Breast epithelium (tissue), 4 donors: ENCODE measurements at regions not wholly inside any gene's neighbourhood (a gene's known extent, or its start where the extent isn't known, plus 50 kb on each side); places are given as distances from the start of the nearest gene placed in this dataset.

Experiments used
- DNase-seq, 2 donors: peaks; one replicate each; pipeline ENCODE4 v3.0.0-alpha.2; 2019; ENCODE audit warnings: low spot score in 2 of 2
- H3K27ac ChIP-seq, 2 donors: fragments of 200-600 bp; sonication (generic) in 1 of 2; one replicate each; pipeline ENCODE4 v1.5.1; 2016 to 2019; ENCODE audit warnings: mild to moderate bottlenecking in 1 of 2
- H3K27me3 ChIP-seq, 2 donors: fragments of 200-600 bp; sonication (generic) in 1 of 2; one replicate each; pipeline versions ENCODE4 v1.5.1 to v1.6.0; 2017 to 2019; ENCODE audit warnings: control low read depth in 1 of 2, mild to moderate bottlenecking in 1 of 2
- H3K36me3 ChIP-seq: fragments of 200-600 bp; one replicate; pipeline ENCODE4 v1.5.1; 2019
- H3K4me1 ChIP-seq, 2 donors: fragments of 200-600 bp; sonication (generic); one replicate each; pipeline ENCODE4 v1.5.1; 2016 to 2019; ENCODE audit warnings: control low read depth in 1 of 2
- H3K4me3 ChIP-seq, 3 donors: fragments of 200-600 bp; sonication (generic); 1 replicate in 2 of 3; 2 replicates in 1 of 3; pipeline ENCODE4 v1.5.1; 2016 to 2019; ENCODE audit warnings: mild to moderate bottlenecking in 3 of 3, moderate library complexity in 2 of 3
- H3K9me3 ChIP-seq, 2 donors: fragments of 200-600 bp; sonication (generic) in 1 of 2; one replicate each; pipeline ENCODE4 v1.5.1; 2016 to 2019; ENCODE audit warnings: control low read depth in 1 of 2
- POLR2A ChIP-seq: fragments of 450-650 bp; IDR thresholded peaks from one replicate; pipeline ENCODE4 v1.6.1; 2016; ENCODE audit warnings: antibody characterized with exemption, mild to moderate bottlenecking, moderate library complexity
- POLR2AphosphoS5 ChIP-seq, 3 donors: sonication (generic); formaldehyde crosslinking; IDR thresholded peaks; one replicate each; pipeline ENCODE4 v1.6.1; 2017; ENCODE audit warnings: antibody characterized with exemption in 3 of 3
- intact Hi-C: fragments of 100-400 bp; cut with DNase I; formaldehyde crosslinking; loops from one replicate; pipeline ENCODE4 v1.15.1; 2023; ENCODE audit warnings: low total_unique reads
- TF ChIP-seq, protein P1 (sequence below), 3 donors: fragments of 450-650 bp; IDR thresholded peaks; one replicate each; pipeline ENCODE4 v1.5.1; 2016 to 2017; ENCODE audit warnings: antibody characterized with exemption in 3 of 3, mild to moderate bottlenecking in 3 of 3, moderate library complexity in 3 of 3

DNA sequence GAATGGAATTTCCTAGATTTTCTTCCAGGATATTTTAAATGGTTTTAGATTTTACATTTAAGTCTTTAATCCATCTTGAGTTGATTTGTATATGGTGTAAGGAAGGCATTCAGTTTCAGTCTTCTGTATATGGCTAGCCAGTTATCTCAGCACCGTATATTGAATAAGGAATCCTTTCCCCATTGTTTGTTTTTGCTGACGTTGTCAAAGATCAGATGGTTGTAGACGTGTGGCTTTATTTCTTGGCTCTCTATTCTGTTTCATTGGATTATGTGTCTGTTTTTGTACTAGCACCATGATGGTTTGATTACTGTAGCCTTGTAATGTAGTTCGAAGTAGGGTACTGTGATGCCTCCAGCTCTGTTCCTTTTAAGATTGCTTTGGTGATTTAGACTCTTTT is 325.7 kb upstream of the EPHA6 start:
- Histone ChIP-seq H3K4me3 (no peak overlapping the region), H3K9me3 (peaks cover 6 to 7% of the 10 kb centered on the region in 2 donors), H3K27ac (no peak overlapping the region), H3K4me1 (no peaks in the 10 kb centered on the region), H3K27me3 (no peaks in the 10 kb centered on the region), H3K36me3 (no peaks in the 10 kb centered on the region)
- TF ChIP-seq POLR2AphosphoS5 (IDR thresholded peaks at IDR 0.05): no peak
- TF ChIP-seq, protein P1, sequence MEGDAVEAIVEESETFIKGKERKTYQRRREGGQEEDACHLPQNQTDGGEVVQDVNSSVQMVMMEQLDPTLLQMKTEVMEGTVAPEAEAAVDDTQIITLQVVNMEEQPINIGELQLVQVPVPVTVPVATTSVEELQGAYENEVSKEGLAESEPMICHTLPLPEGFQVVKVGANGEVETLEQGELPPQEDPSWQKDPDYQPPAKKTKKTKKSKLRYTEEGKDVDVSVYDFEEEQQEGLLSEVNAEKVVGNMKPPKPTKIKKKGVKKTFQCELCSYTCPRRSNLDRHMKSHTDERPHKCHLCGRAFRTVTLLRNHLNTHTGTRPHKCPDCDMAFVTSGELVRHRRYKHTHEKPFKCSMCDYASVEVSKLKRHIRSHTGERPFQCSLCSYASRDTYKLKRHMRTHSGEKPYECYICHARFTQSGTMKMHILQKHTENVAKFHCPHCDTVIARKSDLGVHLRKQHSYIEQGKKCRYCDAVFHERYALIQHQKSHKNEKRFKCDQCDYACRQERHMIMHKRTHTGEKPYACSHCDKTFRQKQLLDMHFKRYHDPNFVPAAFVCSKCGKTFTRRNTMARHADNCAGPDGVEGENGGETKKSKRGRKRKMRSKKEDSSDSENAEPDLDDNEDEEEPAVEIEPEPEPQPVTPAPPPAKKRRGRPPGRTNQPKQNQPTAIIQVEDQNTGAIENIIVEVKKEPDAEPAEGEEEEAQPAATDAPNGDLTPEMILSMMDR (IDR thresholded peaks at IDR 0.05): no peak
- TF ChIP-seq POLR2A: no peak
- DNase-seq: no peak
- intact Hi-C loops: no loop called here

DNA sequence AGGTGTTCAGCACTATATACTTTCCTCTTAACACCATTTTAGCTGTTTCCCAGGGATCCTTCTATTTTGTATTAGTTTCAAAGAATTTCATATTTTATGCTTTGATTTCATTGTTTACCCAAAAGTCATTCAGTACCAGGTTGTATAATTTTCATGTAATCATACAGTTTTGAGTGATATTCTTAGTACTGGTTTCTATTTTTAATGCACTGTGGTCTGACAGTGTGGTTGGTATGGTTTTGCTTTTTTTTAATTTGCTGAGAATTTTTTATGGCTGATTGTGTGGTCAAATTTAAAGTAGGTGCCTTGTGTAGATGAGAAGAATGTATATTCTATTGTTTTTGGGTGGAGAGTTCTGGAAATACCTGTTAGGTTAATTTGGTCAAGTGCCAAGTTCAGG is 323.4 kb upstream of the EPHA6 start:
- TF ChIP-seq, protein P1 (IDR thresholded peaks at IDR 0.05): no peak
- TF ChIP-seq POLR2AphosphoS5 (IDR thresholded peaks at IDR 0.05) (no peak), POLR2A (no peak)
- no peaks in the 10 kb centered on the region for H3K4me1 ChIP-seq
- intact Hi-C loops: no loop called here
- DNase-seq: no peak
- no peaks in the 10 kb centered on the region for H3K27me3 ChIP-seq
- H3K36me3 ChIP-seq: no peaks in the 10 kb centered on the region
- H3K4me3 ChIP-seq: no peak overlapping the region
- H3K27ac ChIP-seq: no peak overlapping the region
- H3K9me3 ChIP-seq: peaks cover 6 to 7% of the 10 kb centered on the region in 2 donors

DNA sequence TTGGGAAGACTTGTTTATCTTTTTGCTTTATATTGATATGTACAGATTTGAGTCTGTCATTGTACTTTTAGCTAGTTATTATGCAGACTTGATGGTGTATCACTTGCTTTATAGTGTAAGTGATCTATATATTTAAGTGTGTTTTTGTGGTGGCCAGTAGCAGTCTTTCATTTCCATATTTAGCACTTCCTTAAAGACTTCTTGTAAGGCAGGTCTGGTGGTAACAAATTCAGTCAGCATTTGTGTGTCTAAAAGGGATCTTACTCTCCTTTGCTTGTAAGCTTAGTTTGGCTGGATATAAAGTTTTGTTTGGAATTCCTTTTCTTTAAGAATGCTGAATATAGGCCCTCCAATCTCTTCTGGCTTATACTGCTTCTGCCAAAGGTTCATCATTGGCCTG is 322.5 kb upstream of the EPHA6 start:
- Histone ChIP-seq H3K36me3 (no peaks in the 10 kb centered on the region), H3K4me3 (no peak overlapping the region), H3K9me3 (peaks cover 6 to 7% of the 10 kb centered on the region in 2 donors), H3K27ac (no peak overlapping the region), H3K4me1 (no peaks in the 10 kb centered on the region), H3K27me3 (no peaks in the 10 kb centered on the region)
- DNase-seq: no peak
- TF ChIP-seq, protein P1 (IDR thresholded peaks at IDR 0.05): no peak
- TF ChIP-seq POLR2A (no peak), POLR2AphosphoS5 (IDR thresholded peaks at IDR 0.05) (no peak)
- intact Hi-C loops: no loop called here

DNA sequence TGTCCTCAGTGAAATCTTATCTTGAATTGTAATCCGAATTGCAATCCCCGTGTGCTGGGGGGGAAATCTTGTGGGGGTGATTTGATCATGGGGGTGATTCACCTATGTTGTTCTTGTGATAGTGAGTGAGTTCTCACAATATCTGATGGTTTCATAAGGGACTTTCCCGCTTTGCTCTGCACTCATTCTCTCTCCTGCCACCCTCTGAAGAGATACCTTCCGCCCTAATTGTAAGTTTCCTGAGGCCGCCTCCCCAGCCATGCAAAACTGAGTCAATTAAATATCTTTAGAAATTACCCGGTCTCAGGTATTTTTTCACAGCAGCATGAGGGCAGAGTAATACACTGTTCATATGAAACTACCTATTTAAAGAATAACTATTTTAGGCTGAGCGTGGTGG is 304.1 kb upstream of the EPHA6 start:
- H3K27me3 ChIP-seq: no peaks in the 10 kb centered on the region
- intact Hi-C loops: no loop called here
- no peak for DNase-seq
- TF ChIP-seq, protein P1 (IDR thresholded peaks at IDR 0.05): no peak
- TF ChIP-seq POLR2AphosphoS5 (IDR thresholded peaks at IDR 0.05): no peak
- no peak for TF ChIP-seq POLR2A
- no peaks in the 10 kb centered on the region for H3K4me1 ChIP-seq
- no peak overlapping the region for H3K4me3 ChIP-seq
- H3K36me3 ChIP-seq: no peaks in the 10 kb centered on the region
- no peak overlapping the region for H3K27ac ChIP-seq
- H3K9me3 ChIP-seq: peaks cover 0 to 4% of the 10 kb centered on the region in 2 donors

- Histone ChIP-seq H3K4me3 (no peak overlapping the region), H3K27ac (no peak overlapping the region), H3K4me1 (no peaks in the 10 kb centered on the region), H3K36me3 (no peaks in the 10 kb centered on the region), H3K27me3 (no peaks in the 10 kb centered on the region), H3K9me3 (peaks cover 0 to 9% of the 10 kb centered on the region in 2 donors)
- no peak for TF ChIP-seq POLR2AphosphoS5 (IDR thresholded peaks at IDR 0.05)
- no peak for TF ChIP-seq POLR2A
- TF ChIP-seq, protein P1 (IDR thresholded peaks at IDR 0.05): no peak
- intact Hi-C loops: no loop called here
- DNase-seq: no peak
Observed at GRCh38 chr3:96537165-96537564, 277.2 kb upstream of the EPHA6 start.
